Nephron (organoid): ENCODE measurements at regions not wholly inside any gene's neighbourhood (a gene's known extent, or its start where the extent isn't known, plus 50 kb on each side); places are given as distances from the start of the nearest gene placed in this dataset.
A peak's percentile ranks its signal among the peaks of the same experiment; 100 is the strongest.

Experiments used
- H3K27ac Mint-ChIP-seq, 3 experiments: 2 replicates each; pipeline ENCODE4 v1.8.0; 2020; ENCODE audit warnings: mixed read lengths in 3 of 3, mild to moderate bottlenecking in 2 of 3, moderate library complexity in 1 of 3
- H3K27me3 Mint-ChIP-seq: 2 replicates; pipeline ENCODE4 v1.8.0; 2021; ENCODE audit warnings: low read depth, mild to moderate bottlenecking, moderate library complexity, mixed read lengths
- H3K36me3 Mint-ChIP-seq: 2 replicates; pipeline ENCODE4 v1.8.0; 2020; ENCODE audit warnings: low read depth, mixed read lengths
- H3K4me1 Mint-ChIP-seq: 2 replicates; pipeline ENCODE4 v1.8.0; 2020; ENCODE audit warnings: mixed read lengths
- H3K4me3 Mint-ChIP-seq, 3 experiments: 2 replicates each; pipeline ENCODE4 v1.8.0; 2020; ENCODE audit warnings: mild to moderate bottlenecking in 3 of 3, mixed read lengths in 3 of 3, moderate library complexity in 2 of 3
- H3K9me3 Mint-ChIP-seq: 2 replicates; pipeline ENCODE4 v1.8.0; 2020; ENCODE audit warnings: mixed read lengths
- TF ChIP-seq, protein P1 (sequence below), 3 experiments: fragments of 200-600 bp; sonication (generic); IDR thresholded peaks; one replicate each; pipeline ENCODE4 v1.5.0; 2021; ENCODE audit warnings: antibody characterized with exemption in 3 of 3; ENCODE audit not compliant: unreplicated experiment in 3 of 3

DNA sequence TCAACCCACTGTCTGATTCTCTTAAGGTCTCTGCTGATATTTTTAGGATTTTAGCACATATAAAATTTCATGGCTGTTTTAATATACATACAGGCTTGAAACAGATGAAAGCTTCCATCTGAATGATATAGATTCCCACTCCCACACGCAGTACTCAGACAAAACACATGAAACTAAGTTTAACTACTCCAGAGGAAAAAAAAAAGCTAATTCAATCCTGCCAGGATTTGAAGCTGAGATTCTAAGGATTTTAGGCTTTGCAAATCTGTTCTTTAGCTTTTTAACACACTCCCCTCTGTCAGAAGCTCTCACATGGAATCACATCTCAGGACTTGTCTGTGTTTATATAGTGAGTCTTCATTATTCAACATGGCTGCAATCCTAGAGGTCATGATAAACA, 217.3 kb downstream of the BCAT1 start:
- Mint-ChIP-seq H3K9me3 (no peaks in the 10 kb centered on the region), H3K36me3 (no peaks in the 10 kb centered on the region), H3K4me1 (peaks cover 10% of the 10 kb centered on the region), H3K4me3 (no peak overlapping the region), H3K27me3 (no peaks in the 10 kb centered on the region), H3K27ac (peak overlapping the region; percentile 60 to 89 (median 67))
- TF ChIP-seq, protein P1, sequence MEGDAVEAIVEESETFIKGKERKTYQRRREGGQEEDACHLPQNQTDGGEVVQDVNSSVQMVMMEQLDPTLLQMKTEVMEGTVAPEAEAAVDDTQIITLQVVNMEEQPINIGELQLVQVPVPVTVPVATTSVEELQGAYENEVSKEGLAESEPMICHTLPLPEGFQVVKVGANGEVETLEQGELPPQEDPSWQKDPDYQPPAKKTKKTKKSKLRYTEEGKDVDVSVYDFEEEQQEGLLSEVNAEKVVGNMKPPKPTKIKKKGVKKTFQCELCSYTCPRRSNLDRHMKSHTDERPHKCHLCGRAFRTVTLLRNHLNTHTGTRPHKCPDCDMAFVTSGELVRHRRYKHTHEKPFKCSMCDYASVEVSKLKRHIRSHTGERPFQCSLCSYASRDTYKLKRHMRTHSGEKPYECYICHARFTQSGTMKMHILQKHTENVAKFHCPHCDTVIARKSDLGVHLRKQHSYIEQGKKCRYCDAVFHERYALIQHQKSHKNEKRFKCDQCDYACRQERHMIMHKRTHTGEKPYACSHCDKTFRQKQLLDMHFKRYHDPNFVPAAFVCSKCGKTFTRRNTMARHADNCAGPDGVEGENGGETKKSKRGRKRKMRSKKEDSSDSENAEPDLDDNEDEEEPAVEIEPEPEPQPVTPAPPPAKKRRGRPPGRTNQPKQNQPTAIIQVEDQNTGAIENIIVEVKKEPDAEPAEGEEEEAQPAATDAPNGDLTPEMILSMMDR (IDR thresholded peaks at IDR 0.05; ENCODE audit: unreplicated experiment in 3 of 3): no peak

DNA sequence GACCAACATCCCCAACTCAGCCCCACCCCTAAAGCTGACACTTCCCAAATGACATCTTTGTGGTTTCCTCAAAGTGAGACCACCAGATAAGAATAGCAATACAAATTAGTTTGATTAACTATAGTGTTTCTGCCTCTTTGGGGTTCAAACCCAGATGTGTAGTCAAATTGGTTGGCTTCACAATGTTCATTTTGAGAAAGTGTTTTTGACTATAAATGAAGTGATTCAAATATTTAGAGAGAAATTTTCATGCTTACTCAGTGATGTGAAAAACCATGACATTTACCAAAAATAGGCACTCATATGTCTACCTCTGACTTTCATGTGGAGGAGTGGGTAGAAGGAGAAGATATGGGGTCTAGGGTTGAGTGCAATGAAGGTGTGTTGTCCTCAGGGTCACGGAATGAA, 218.4 kb downstream of the BCAT1 start:
- H3K9me3 Mint-ChIP-seq: no peaks in the 10 kb centered on the region
- no peaks in the 10 kb centered on the region for H3K27me3 Mint-ChIP-seq
- TF ChIP-seq, protein P1 (IDR thresholded peaks at IDR 0.05; ENCODE audit: unreplicated experiment in 3 of 3): no peak
- H3K27ac Mint-ChIP-seq: peak overlapping the region in 1 of 3 experiments; percentile 67
- H3K4me1 Mint-ChIP-seq: peaks cover 10% of the 10 kb centered on the region
- H3K36me3 Mint-ChIP-seq: no peaks in the 10 kb centered on the region
- no peak overlapping the region for H3K4me3 Mint-ChIP-seq

DNA sequence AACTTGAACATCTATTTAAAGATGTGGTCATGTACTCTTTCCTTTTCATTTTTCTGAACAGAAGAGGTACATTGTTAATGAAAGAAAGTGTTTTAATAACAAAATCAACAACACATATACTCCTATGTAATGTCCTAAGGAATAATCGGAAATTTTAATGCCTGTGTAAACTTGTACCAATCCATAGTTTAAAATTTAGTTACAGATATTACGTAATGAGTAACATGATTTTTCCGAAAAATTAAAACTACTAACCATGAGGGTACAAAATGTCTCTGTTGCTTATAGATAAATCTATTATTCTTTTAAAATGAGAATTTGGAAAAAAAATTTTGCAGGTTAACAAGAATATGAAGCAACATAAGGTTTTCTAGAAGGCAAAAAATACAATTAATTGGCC, 220.1 kb downstream of the BCAT1 start:
- no peaks in the 10 kb centered on the region for H3K9me3 Mint-ChIP-seq
- no peak overlapping the region for H3K27ac Mint-ChIP-seq
- TF ChIP-seq, protein P1 (IDR thresholded peaks at IDR 0.05; ENCODE audit: unreplicated experiment in 3 of 3): no peak
- no peaks in the 10 kb centered on the region for H3K27me3 Mint-ChIP-seq
- H3K36me3 Mint-ChIP-seq: no peaks in the 10 kb centered on the region
- peaks cover 10% of the 10 kb centered on the region for H3K4me1 Mint-ChIP-seq
- no peak overlapping the region for H3K4me3 Mint-ChIP-seq

DNA sequence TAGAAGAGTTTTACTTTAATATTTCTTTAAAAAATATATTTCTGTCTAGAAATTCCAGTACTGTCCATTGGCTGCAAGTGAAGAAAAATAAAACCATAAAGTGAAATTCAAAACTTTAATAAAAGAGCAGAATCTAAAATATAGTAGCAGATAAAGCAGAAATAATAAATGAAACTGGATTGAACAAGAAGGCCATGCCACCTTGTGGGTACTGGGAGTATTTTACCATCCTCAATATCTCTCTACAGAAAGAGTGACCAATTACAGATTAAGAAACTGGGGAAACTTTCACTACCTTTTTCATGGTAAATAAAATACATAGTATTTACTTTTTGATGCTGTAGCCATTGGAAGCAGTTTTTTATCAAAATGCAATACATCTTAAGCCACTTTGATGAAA, 220.5 kb downstream of the BCAT1 start:
- Mint-ChIP-seq H3K9me3 (no peaks in the 10 kb centered on the region), H3K4me1 (peaks cover 10% of the 10 kb centered on the region), H3K27ac (peak overlapping the region in 1 of 3 experiments; percentile 35), H3K4me3 (no peak overlapping the region), H3K36me3 (no peaks in the 10 kb centered on the region), H3K27me3 (no peaks in the 10 kb centered on the region)
- TF ChIP-seq, protein P1 (IDR thresholded peaks at IDR 0.05; ENCODE audit: unreplicated experiment in 3 of 3): peak; percentile 50 to 67 (median 58)

DNA sequence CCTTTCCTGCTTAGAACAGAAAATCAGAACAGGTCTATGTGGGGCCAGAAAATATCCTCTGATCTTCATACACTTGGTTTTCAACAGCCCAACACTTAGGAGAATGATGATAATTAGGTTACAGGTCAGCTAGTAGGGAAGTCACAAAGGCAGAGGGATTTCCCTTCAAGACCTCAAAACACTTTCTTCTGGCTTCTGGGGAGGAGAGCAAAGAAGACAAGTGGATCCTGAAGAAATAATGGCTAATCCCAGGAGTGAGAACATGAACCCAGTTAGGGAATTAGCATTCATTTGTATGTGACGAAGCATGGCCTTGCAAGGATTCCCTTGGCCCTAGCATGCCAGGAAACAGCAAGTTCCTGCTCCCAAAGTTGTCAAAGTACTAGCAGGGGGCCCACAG, 223.3 kb downstream of the BCAT1 start:
- peaks cover 3% of the 10 kb centered on the region for H3K9me3 Mint-ChIP-seq
- no peaks in the 10 kb centered on the region for H3K27me3 Mint-ChIP-seq
- no peaks in the 10 kb centered on the region for H3K4me1 Mint-ChIP-seq
- TF ChIP-seq, protein P1 (IDR thresholded peaks at IDR 0.05; ENCODE audit: unreplicated experiment in 3 of 3): no peak
- H3K27ac Mint-ChIP-seq: no peak overlapping the region
- H3K4me3 Mint-ChIP-seq: no peak overlapping the region
- no peaks in the 10 kb centered on the region for H3K36me3 Mint-ChIP-seq

DNA sequence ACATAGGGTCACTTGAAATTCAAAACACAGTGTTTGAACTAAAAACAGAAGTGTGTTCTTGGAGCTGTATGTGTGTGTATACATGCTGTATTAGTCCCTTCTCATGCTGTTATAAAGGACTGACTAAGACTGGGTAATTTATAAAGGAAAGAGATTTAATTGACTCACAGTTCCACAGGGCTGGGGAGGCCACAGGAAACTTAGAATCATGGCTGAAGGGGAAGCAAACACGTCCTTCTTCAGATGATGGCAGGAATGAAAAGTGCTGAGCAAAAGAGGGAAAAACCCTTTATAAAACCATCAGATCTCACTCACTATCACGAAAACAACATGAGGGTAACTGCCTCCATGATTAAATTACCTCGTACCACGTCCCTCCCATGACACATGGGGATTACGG, 224.1 kb downstream of the BCAT1 start:
- H3K4me3 Mint-ChIP-seq: no peak overlapping the region
- no peaks in the 10 kb centered on the region for H3K36me3 Mint-ChIP-seq
- peaks cover 7% of the 10 kb centered on the region for H3K9me3 Mint-ChIP-seq
- no peak overlapping the region for H3K27ac Mint-ChIP-seq
- TF ChIP-seq, protein P1 (IDR thresholded peaks at IDR 0.05; ENCODE audit: unreplicated experiment in 3 of 3): no peak
- no peaks in the 10 kb centered on the region for H3K27me3 Mint-ChIP-seq
- no peaks in the 10 kb centered on the region for H3K4me1 Mint-ChIP-seq
